ENCODE measurements at regions not wholly inside any gene's neighbourhood (a gene's known extent, or its start where the extent isn't known, plus 50 kb on each side); places are given as distances from the start of the nearest gene placed in this dataset.

DNA sequence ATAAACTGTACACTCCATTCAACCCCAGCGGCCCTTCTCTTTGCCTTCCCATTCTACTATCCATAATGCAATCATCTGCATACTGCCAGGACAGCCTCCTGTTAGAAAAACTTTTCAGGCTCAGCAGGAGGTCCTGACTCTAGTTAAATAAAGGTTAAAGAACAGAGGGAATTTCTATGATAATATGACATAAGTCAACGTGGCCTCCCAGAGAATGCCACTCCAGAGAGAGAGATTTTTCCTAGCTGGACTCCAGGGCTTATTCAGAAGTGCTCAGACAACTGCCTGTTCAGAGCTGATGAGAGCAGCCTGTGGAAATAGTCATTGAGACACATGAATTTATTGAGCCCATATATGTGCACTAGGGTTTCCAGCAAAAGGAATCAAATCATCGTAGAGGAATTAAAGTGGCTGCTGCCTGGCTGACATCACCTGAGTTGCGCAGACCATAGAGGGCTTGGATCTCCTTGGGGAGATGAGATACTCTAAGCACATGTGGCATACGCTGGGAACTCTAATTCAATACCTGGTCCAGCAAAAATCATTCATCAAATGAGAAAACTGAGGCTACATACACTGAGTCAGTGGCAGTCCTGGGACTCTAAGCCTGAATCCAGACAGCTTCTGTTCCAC lies 736.2 kb downstream of the PTPRU start:
- no peak for TF ChIP-seq SMC3 (conservative IDR thresholded peaks at IDR 0.05; ENCODE audit: poor library complexity)
- TF ChIP-seq, protein P1, sequence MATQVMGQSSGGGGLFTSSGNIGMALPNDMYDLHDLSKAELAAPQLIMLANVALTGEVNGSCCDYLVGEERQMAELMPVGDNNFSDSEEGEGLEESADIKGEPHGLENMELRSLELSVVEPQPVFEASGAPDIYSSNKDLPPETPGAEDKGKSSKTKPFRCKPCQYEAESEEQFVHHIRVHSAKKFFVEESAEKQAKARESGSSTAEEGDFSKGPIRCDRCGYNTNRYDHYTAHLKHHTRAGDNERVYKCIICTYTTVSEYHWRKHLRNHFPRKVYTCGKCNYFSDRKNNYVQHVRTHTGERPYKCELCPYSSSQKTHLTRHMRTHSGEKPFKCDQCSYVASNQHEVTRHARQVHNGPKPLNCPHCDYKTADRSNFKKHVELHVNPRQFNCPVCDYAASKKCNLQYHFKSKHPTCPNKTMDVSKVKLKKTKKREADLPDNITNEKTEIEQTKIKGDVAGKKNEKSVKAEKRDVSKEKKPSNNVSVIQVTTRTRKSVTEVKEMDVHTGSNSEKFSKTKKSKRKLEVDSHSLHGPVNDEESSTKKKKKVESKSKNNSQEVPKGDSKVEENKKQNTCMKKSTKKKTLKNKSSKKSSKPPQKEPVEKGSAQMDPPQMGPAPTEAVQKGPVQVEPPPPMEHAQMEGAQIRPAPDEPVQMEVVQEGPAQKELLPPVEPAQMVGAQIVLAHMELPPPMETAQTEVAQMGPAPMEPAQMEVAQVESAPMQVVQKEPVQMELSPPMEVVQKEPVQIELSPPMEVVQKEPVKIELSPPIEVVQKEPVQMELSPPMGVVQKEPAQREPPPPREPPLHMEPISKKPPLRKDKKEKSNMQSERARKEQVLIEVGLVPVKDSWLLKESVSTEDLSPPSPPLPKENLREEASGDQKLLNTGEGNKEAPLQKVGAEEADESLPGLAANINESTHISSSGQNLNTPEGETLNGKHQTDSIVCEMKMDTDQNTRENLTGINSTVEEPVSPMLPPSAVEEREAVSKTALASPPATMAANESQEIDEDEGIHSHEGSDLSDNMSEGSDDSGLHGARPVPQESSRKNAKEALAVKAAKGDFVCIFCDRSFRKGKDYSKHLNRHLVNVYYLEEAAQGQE (IDR thresholded peaks at IDR 0.05; ENCODE audit: borderline replicate concordance) = no peak
- TF ChIP-seq, protein P2, sequence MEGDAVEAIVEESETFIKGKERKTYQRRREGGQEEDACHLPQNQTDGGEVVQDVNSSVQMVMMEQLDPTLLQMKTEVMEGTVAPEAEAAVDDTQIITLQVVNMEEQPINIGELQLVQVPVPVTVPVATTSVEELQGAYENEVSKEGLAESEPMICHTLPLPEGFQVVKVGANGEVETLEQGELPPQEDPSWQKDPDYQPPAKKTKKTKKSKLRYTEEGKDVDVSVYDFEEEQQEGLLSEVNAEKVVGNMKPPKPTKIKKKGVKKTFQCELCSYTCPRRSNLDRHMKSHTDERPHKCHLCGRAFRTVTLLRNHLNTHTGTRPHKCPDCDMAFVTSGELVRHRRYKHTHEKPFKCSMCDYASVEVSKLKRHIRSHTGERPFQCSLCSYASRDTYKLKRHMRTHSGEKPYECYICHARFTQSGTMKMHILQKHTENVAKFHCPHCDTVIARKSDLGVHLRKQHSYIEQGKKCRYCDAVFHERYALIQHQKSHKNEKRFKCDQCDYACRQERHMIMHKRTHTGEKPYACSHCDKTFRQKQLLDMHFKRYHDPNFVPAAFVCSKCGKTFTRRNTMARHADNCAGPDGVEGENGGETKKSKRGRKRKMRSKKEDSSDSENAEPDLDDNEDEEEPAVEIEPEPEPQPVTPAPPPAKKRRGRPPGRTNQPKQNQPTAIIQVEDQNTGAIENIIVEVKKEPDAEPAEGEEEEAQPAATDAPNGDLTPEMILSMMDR (IDR thresholded peaks at IDR 0.05; ENCODE audit: poor library complexity, severe bottlenecking) = no peak
- no peak for TF ChIP-seq MXI1 (conservative IDR thresholded peaks at IDR 0.05; ENCODE audit: poor library complexity, severe bottlenecking)
- TF ChIP-seq EP300 (conservative IDR thresholded peaks at IDR 0.05; ENCODE audit: poor library complexity, severe bottlenecking) = no peak
- TF ChIP-seq RAD21 (conservative IDR thresholded peaks at IDR 0.05) = no peak
- no peak for TF ChIP-seq TAF1 (IDR thresholded peaks at IDR 0.05; ENCODE audit: low read depth)
- TF ChIP-seq EZH2 (IDR thresholded peaks at IDR 0.05; ENCODE audit: borderline replicate concordance, insufficient read depth, low read length, poor library complexity, severe bottlenecking) = no peak
- TF ChIP-seq POLR2AphosphoS5 (IDR thresholded peaks at IDR 0.05) = no peak
- Histone ChIP-seq H4K20me1 (ENCODE audit: insufficient read depth) (no peaks in the 10 kb centered on the region), H3K4me2 (ENCODE audit: low read length) (no peak overlapping the region), H3K36me3 (ENCODE audit: insufficient read depth, low read length) (no peaks in the 10 kb centered on the region), H3K9ac (ENCODE audit: low read length) (no peak overlapping the region), H3K4me3 (ENCODE audit: low read length) (no peak overlapping the region), H3K27me3 (ENCODE audit: insufficient read depth, low read depth, low read length) (no peaks in the 10 kb centered on the region), H3F3A (ENCODE audit: insufficient read depth, low read length, poor library complexity, severe bottlenecking) (no peaks in the 10 kb centered on the region), H3K9me2 (ENCODE audit: insufficient read depth, low read length) (no peaks in the 10 kb centered on the region), H3K27ac (ENCODE audit: low read length) (no peak overlapping the region), H3K9me3 (ENCODE audit: low read length) (no peaks in the 10 kb centered on the region), H2AFZ (ENCODE audit: low read depth, low read length) (no peak overlapping the region), H3K79me2 (replicated peaks; ENCODE audit: insufficient read depth, low read length) (no peaks in the 10 kb centered on the region)

DNA sequence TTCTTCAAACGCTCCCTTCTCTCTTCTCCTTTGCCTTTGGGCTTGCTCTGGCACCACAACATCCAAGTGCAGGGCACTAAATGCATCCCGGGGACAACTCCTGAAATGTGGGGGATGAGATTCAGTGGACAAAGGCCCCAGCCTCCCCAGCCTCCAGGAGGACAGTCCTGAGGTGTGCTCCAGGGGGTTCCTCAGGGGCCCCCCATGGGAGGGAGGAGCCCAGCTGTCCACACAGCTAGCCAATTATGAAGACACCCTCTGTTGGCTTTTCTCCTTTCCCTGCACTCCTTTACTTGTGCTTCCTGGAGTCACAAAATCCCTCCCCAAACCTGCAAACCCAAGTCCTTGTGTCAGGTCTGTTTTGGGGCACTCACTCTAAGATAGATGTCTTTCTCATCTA lies 735.4 kb downstream of the PTPRU start:
- Histone ChIP-seq H3K36me3 (ENCODE audit: insufficient read depth, low read length) (no peaks in the 10 kb centered on the region), H3K79me2 (replicated peaks; ENCODE audit: insufficient read depth, low read length) (no peaks in the 10 kb centered on the region), H3K9me2 (ENCODE audit: insufficient read depth, low read length) (no peaks in the 10 kb centered on the region), H3K9ac (ENCODE audit: low read length) (no peak overlapping the region), H3K9me3 (ENCODE audit: low read length) (no peaks in the 10 kb centered on the region), H2AFZ (ENCODE audit: low read depth, low read length) (no peak overlapping the region), H4K20me1 (ENCODE audit: insufficient read depth) (no peaks in the 10 kb centered on the region), H3K27me3 (ENCODE audit: insufficient read depth, low read depth, low read length) (no peaks in the 10 kb centered on the region), H3F3A (ENCODE audit: insufficient read depth, low read length, poor library complexity, severe bottlenecking) (no peaks in the 10 kb centered on the region), H3K27ac (ENCODE audit: low read length) (no peak overlapping the region), H3K4me2 (ENCODE audit: low read length) (no peak overlapping the region), H3K4me3 (ENCODE audit: low read length) (no peak overlapping the region)
- TF ChIP-seq, protein P2 (IDR thresholded peaks at IDR 0.05; ENCODE audit: poor library complexity, severe bottlenecking) = no peak
- TF ChIP-seq RAD21 (conservative IDR thresholded peaks at IDR 0.05) (no peak), POLR2AphosphoS5 (IDR thresholded peaks at IDR 0.05) (no peak), EP300 (conservative IDR thresholded peaks at IDR 0.05; ENCODE audit: poor library complexity, severe bottlenecking) (no peak), MXI1 (conservative IDR thresholded peaks at IDR 0.05; ENCODE audit: poor library complexity, severe bottlenecking) (no peak), EZH2 (IDR thresholded peaks at IDR 0.05; ENCODE audit: borderline replicate concordance, insufficient read depth, low read length, poor library complexity, severe bottlenecking) (no peak), SMC3 (conservative IDR thresholded peaks at IDR 0.05; ENCODE audit: poor library complexity) (no peak), TAF1 (IDR thresholded peaks at IDR 0.05; ENCODE audit: low read depth) (no peak)
- TF ChIP-seq, protein P1 (IDR thresholded peaks at IDR 0.05; ENCODE audit: borderline replicate concordance) = no peak

All from neural cell (in vitro differentiated cells).